Activated effector memory CD4-positive, alpha-beta T cell treated with anti-CD3 and anti-CD28 coated beads, Interleukin-2, amount 50 U/mL, for 16 hours (primary cell): ENCODE measurements at regions not wholly inside any gene's neighbourhood (a gene's known extent, or its start where the extent isn't known, plus 50 kb on each side); places are given as distances from the start of the nearest gene placed in this dataset.
"Not testable (repeated sequence)": the region's sequence is repeated elsewhere in the genome, so short reads cannot be mapped to it uniquely, and the experiment has no call there.

Experiments
- DNase-seq: peaks from one replicate; pipeline ENCODE4 v3.0.0-alpha.2; 2020

- not testable (repeated sequence) for DNase-seq
Measured at GRCh38 chr6:94687255-94687654, 890.1 kb upstream of the MANEA start.

- DNase-seq: no peak
Measured at GRCh38 chr6:94683409-94683808, 893.9 kb upstream of the MANEA start.

GRCh38 chr6:94680669-94681212, 896.6 kb upstream of the MANEA start:
- no peak for DNase-seq

GRCh38 chr6:94673251-94673650, 904.1 kb upstream of the MANEA start:
- no peak for DNase-seq

GRCh38 chr6:94670017-94670416, 907.3 kb upstream of the MANEA start:
- no peak for DNase-seq

- DNase-seq: no peak
Measured at GRCh38 chr6:94668876-94669275, 908.5 kb upstream of the MANEA start.

GRCh38 chr6:94658929-94659328, 918.4 kb upstream of the MANEA start:
- no peak for DNase-seq

GRCh38 chr6:94651239-94651638, 926.1 kb upstream of the MANEA start:
- no peak for DNase-seq

- no peak for DNase-seq
Measured at GRCh38 chr6:94645191-94645590, 932.1 kb upstream of the MANEA start.

- no peak for DNase-seq
Measured at GRCh38 chr6:94639564-94639963, 937.8 kb upstream of the MANEA start.

- no peak for DNase-seq
Measured at GRCh38 chr6:94636780-94637385, 940.5 kb upstream of the MANEA start.

- no peak for DNase-seq
Measured at GRCh38 chr6:94623586-94623985, 953.7 kb upstream of the MANEA start.

- DNase-seq: no peak
Measured at GRCh38 chr6:94622783-94623182, 954.6 kb upstream of the MANEA start.

- DNase-seq: no peak
Measured at GRCh38 chr6:94600636-94601035, 976.7 kb upstream of the MANEA start.

GRCh38 chr6:94597487-94597886, 979.8 kb upstream of the MANEA start:
- no peak for DNase-seq

- no peak for DNase-seq
Measured at GRCh38 chr6:94590416-94590815, 986.9 kb upstream of the MANEA start.

- no peak for DNase-seq
Measured at GRCh38 chr6:94588301-94588700, 989.0 kb upstream of the MANEA start.

GRCh38 chr6:94584211-94584610, 993.1 kb upstream of the MANEA start:
- DNase-seq: no peak

GRCh38 chr6:94570581-94570980, 1006.8 kb upstream of the MANEA start:
- DNase-seq: no peak

- no peak for DNase-seq
Measured at GRCh38 chr6:94562846-94563245, 1014.5 kb upstream of the MANEA start.

- no peak for DNase-seq
Measured at GRCh38 chr6:94559829-94560537, 1017.4 kb upstream of the MANEA start.

- not testable (repeated sequence) for DNase-seq
Measured at GRCh38 chr6:94557207-94557606, 1020.1 kb upstream of the MANEA start.

GRCh38 chr6:94548201-94548600, 1029.1 kb upstream of the MANEA start:
- DNase-seq: no peak

GRCh38 chr6:94535798-94536197, 1041.5 kb upstream of the MANEA start:
- no peak for DNase-seq
